Heart left ventricle (tissue), 13 donors: ENCODE measurements at regions not wholly inside any gene's neighbourhood (a gene's known extent, or its start where the extent isn't known, plus 50 kb on each side); places are given as distances from the start of the nearest gene placed in this dataset.

ENCODE experiments used
- CTCF ChIP-seq, 12 donors: fragments of 200-600 bp; sonication (generic) in 4 of 12; IDR thresholded peaks; one replicate each; pipeline versions ENCODE4 v1.5.0 to v1.8.0; 2018 to 2022; ENCODE audit warnings: antibody characterized with exemption in 12 of 12, mild to moderate bottlenecking in 5 of 12
- POLR2A ChIP-seq, 2 donors: fragments of 450-650 bp; IDR thresholded peaks; one replicate each; pipeline ENCODE4 v1.6.1; 2017; ENCODE audit warnings: antibody characterized with exemption in 2 of 2, mild to moderate bottlenecking in 2 of 2, moderate library complexity in 2 of 2
- donor health status: ischemic (EF 13 %, LVEDD 7.1; RV severe dilation, severe dysfunction).
- donor health status: DM: no; HTN: yes; CAD: no.
- donor health status: DM: no; HTN: no; CAD: no.
- donor health status: ischemic (EF 25% LVEDD 6.9; RV normal size, moderate dysfunction).
- donor health status: ischemic (EF 25% LVEDD 5.7; RV mildly dilated, moderate dysfunction).
- donor health status: ischemic (EF 35%, LVEDD 5.7; RV mildly dilated, moderate dysfunction).
- donor health status: nonischemic (EF 11% LVEDD 7.7; RV severe dilation, severe dysfunction).
- donor health status: DM: yes; HTN: yes; CAD: no.
- donor health status: PGD.
- donor health status: ischemic (EF 29% LVEDD 5.4; RV normal size, mild dysfunction).
- donor health status: nonischemic (EF 23%, LVEDD 6.1; RV moderate dilation, normal function).

- TF ChIP-seq CTCF (IDR thresholded peaks at IDR 0.05) (no peak), POLR2A (IDR thresholded peaks at IDR 0.05) (no peak)
Observed at GRCh38 chr5:158458086-158458485, 599.1 kb upstream of the CLINT1 start.
